Heart left ventricle (tissue), 13 donors: ENCODE measurements at regions not wholly inside any gene's neighbourhood (a gene's known extent, or its start where the extent isn't known, plus 50 kb on each side); places are given as distances from the start of the nearest gene placed in this dataset.

Experiments used
- POLR2A ChIP-seq, 2 donors: fragments of 450-650 bp; IDR thresholded peaks; one replicate each; pipeline ENCODE4 v1.6.1; 2017; ENCODE audit warnings: antibody characterized with exemption in 2 of 2, mild to moderate bottlenecking in 2 of 2, moderate library complexity in 2 of 2
- TF ChIP-seq, protein P1 (sequence below), 12 donors: fragments of 200-600 bp; sonication (generic) in 4 of 12; IDR thresholded peaks; one replicate each; pipeline versions ENCODE4 v1.5.0 to v1.8.0; 2018 to 2022; ENCODE audit warnings: antibody characterized with exemption in 12 of 12, mild to moderate bottlenecking in 5 of 12
- donor health status: ischemic (EF 13 %, LVEDD 7.1; RV severe dilation, severe dysfunction).
- donor health status: DM: no; HTN: yes; CAD: no.
- donor health status: DM: no; HTN: no; CAD: no.
- donor health status: ischemic (EF 25% LVEDD 6.9; RV normal size, moderate dysfunction).
- donor health status: ischemic (EF 25% LVEDD 5.7; RV mildly dilated, moderate dysfunction).
- donor health status: ischemic (EF 35%, LVEDD 5.7; RV mildly dilated, moderate dysfunction).
- donor health status: nonischemic (EF 11% LVEDD 7.7; RV severe dilation, severe dysfunction).
- donor health status: DM: yes; HTN: yes; CAD: no.
- donor health status: PGD.
- donor health status: ischemic (EF 29% LVEDD 5.4; RV normal size, mild dysfunction).
- donor health status: nonischemic (EF 23%, LVEDD 6.1; RV moderate dilation, normal function).

DNA sequence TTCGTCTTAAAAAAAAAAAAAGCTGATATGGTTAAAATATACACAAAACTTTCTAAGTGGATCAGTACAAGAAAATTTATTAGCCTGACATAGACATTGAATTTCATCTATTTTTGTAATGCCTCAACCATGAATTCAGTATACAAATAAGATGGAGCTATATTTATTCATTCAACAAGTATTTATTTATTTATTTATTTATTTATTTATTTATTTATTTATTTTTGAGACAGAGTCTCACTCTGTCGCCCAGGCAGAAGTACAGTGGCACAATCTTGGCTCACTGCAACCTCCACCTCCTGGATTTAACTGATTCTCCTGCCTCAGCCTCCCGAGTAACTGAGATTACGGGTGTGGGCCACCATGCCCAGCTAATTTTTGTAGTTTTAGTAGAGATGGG is 78.5 kb upstream of the GSX1 start:
- TF ChIP-seq, protein P1, sequence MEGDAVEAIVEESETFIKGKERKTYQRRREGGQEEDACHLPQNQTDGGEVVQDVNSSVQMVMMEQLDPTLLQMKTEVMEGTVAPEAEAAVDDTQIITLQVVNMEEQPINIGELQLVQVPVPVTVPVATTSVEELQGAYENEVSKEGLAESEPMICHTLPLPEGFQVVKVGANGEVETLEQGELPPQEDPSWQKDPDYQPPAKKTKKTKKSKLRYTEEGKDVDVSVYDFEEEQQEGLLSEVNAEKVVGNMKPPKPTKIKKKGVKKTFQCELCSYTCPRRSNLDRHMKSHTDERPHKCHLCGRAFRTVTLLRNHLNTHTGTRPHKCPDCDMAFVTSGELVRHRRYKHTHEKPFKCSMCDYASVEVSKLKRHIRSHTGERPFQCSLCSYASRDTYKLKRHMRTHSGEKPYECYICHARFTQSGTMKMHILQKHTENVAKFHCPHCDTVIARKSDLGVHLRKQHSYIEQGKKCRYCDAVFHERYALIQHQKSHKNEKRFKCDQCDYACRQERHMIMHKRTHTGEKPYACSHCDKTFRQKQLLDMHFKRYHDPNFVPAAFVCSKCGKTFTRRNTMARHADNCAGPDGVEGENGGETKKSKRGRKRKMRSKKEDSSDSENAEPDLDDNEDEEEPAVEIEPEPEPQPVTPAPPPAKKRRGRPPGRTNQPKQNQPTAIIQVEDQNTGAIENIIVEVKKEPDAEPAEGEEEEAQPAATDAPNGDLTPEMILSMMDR (IDR thresholded peaks at IDR 0.05): no peak
- TF ChIP-seq POLR2A (IDR thresholded peaks at IDR 0.05): no peak
